ENCODE measurements at regions not wholly inside any gene's neighbourhood (a gene's known extent, or its start where the extent isn't known, plus 50 kb on each side); places are given as distances from the start of the nearest gene placed in this dataset.

DNA sequence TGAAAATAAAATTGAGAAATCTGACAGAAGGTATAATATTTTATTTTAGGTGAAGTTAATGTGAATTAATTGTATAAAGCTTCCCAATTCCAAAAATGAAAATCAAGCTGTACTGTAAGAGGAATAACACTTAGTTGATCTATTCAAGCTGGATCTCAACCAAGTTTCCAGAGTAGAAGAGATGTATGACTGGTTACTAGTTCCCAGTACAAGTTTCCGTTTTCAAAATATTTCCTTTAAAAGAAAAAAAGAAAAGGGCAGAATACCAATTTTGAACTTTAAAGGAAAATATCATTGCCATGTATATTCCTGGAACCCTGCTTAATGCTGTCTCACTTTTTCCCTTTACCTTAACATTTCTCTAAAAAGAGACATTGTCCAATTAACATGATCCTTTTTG, 308.5 kb downstream of the IRS1 start:
- TF ChIP-seq, protein P1, sequence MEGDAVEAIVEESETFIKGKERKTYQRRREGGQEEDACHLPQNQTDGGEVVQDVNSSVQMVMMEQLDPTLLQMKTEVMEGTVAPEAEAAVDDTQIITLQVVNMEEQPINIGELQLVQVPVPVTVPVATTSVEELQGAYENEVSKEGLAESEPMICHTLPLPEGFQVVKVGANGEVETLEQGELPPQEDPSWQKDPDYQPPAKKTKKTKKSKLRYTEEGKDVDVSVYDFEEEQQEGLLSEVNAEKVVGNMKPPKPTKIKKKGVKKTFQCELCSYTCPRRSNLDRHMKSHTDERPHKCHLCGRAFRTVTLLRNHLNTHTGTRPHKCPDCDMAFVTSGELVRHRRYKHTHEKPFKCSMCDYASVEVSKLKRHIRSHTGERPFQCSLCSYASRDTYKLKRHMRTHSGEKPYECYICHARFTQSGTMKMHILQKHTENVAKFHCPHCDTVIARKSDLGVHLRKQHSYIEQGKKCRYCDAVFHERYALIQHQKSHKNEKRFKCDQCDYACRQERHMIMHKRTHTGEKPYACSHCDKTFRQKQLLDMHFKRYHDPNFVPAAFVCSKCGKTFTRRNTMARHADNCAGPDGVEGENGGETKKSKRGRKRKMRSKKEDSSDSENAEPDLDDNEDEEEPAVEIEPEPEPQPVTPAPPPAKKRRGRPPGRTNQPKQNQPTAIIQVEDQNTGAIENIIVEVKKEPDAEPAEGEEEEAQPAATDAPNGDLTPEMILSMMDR (conservative IDR thresholded peaks at IDR 0.05; ENCODE audit: low read depth, low read length), result no peak
- TF ChIP-seq EZH2 (IDR thresholded peaks at IDR 0.05; ENCODE audit: borderline replicate concordance, low read depth, low read length, poor library complexity, severe bottlenecking), result no peak

Measured in A673 (cell line).